ENCODE measurements at regions not wholly inside any gene's neighbourhood (a gene's known extent, or its start where the extent isn't known, plus 50 kb on each side); places are given as distances from the start of the nearest gene placed in this dataset.

GRCh38 chr12:105930557-105931503 is 207.9 kb downstream of the NUAK1 start:
- no peak for DNase-seq

DNA sequence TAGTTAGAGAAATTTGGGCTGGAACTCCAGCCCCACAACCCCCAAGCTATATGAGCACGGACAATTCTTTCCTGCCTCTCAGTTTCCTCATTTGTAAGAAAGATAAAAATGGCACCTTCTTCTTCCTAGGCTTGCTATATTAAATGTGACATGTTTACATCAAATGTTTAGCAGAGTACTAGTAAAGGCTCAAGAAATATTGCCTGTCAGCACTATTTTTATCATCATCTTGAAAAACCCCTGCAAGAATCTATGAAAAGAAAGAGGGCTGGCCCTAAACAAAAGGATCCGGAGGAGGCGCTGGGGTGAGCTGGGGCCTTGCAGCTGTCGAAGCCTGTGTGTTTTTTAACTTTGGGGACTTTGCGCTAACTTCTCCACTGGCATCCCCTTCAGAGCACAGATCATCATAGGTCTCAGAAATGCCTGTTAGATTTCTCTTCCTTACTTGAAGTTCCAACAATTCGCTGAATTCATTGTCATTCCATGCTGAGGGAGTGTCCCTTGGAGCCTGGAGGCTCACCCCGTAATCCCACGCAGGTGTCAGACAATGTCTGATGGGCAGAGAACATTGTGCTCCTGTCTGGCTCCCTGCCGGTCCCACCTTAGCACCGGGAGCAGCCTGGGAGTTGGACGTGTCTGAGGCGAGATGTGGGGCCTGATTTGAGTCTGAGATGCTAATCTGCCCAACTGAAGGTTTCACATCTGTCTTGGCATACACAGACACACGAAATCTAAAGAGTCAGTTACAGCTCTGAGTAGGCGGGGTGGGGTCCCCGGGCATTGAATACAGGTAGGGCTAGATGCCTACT is 206.8 kb downstream of the NUAK1 start:
- no peak for DNase-seq

- DNase-seq: no peak
Measured at GRCh38 chr12:105933671-105934665, 204.8 kb downstream of the NUAK1 start.

DNA sequence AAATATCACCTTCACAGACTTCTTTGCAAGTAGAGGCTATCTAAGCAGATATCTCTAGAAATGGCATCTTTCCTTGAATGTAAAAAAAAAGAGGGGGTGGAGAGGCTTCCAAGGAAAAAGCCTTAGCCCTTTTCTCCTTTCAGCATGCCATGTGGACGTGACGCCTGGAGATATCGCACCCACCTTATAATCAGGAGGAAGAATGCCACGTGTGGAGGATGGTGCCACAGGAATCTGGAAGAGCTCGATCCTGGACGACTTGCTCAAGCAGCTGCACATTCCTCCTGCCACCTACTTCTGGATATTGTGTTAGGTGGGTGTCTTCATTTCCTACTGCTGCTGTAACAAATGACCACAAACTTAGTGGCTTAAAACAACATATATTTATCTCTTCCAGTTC is 203.6 kb downstream of the NUAK1 start:
- no peak for DNase-seq

DNA sequence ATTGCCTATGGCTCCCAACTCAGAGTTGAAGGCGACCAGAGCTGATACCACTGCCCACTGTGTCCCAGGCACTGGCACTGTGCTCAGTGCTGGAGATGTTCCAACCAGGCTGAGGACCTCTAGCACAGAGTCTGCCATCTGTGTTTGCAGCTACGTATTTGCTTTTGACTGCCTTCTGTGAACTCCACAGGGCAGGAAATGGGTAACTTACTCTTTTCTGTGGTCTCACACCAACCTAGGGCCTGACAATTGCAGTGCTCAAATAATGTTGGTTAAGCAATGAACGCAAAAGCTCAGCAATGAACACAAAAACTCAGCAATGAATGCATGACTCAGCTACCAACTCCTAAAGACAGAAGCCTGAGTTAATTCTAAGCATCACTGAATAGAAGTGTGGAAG is 202.8 kb downstream of the NUAK1 start:
- DNase-seq: no peak

GRCh38 chr12:105936496-105936895 is 202.3 kb downstream of the NUAK1 start:
- DNase-seq: no peak

GRCh38 chr12:105937009-105937408 is 201.7 kb downstream of the NUAK1 start:
- no peak for DNase-seq

DNA sequence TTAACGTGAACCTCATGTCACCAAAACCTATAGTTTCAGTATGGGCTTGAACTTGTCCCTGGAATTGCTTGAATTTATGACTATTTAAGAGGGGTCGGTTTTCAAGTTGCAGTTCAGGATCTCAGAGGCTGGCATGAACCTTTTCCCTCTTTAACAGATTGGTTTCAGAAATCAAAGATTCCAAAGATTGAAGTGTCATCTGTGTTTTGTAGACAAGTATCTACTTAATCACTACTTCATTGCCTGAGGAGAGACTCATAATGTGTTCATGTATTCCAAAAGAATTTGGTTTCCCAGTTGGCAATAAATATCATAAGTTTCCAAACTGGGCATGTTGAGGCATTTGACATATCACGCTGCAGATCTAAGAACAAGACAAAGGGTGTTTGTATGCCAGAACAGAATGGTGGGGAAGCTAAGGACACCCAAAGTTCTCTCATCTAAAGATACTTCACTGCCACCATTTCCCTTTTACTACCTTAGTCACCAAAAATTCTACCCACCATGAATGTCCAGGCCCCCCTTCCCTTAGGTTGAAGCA is 199.5 kb downstream of the NUAK1 start:
- no peak for DNase-seq

DNA sequence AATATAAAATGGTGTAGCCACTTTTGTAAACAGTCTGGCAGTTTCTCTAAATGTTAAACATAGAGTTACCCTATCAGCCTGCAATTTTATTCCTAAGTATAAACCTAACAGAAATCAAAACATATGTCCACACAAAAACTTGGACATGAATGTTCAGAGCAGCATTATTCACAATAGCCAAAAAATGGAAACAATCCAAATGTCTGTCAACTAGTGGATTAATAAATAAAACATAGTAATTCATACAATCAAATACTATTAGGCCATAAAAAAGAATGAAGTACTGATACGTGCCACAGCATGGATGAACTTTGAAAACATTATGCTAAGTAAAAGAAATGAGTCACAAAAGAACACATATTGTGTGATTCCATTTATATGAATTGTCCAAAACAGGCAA is 196.5 kb downstream of the NUAK1 start:
- no peak for DNase-seq

DNA sequence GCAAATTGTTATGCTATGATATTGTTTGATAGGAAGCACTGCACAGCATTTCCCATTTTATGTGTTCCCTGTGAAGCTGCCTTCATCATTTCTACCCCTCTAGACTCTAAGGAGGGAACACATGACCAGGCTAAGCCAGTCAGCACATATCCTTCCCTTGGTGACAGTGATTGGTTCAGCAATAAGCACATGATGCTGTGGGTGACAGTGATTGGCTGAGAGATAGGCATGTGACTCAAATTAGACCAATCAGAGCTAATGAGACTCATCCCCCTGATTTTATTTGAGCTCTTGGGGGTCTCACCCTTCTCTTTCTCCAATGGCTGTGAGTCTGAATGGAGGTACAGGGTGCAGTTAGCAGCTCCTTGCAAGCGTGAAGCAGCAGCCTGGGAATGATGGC is 195.2 kb downstream of the NUAK1 start:
- no peak for DNase-seq

DNA sequence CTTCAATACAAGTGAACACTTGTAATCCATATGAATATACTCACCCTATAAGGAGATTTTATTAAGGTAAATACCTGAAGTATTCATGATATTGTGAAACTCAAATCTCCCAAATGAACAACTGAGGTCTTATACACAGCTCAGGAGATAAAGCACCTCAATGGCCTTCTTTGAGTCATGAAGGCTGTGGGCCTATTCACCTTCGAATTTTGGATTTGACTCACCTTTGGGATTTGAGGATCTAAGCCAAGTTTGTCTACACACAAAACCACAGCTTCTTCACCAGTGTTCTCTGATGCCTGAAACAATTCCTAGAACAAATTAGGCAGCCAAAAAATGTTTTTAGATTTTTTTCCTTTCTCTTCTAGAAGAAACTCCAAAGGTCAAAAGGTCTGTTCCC is 194.1 kb downstream of the NUAK1 start:
- no peak for DNase-seq

- no peak for DNase-seq
Measured at GRCh38 chr12:105945880-105946279, 192.9 kb downstream of the NUAK1 start.

DNA sequence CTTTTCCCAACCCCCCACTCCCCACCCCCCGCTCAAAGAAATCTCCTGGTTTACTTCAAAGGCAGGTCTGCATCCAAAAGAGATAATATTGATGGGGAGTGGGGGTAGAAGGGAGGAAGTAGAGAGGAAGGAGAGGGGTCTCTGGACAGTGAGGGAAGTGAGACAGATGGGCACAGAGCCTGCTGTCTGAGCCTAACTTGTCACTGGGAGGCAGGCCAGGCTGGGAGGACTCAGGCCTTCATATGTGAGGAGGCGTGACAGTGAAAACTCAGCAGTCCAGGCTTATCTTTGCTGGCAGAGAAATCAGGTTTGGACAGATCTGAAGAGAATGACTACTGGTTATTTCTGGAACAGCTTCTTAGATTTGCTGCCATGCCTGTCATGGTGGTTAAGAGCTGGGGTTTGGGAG is 192.3 kb downstream of the NUAK1 start:
- DNase-seq: no peak

GRCh38 chr12:105947906-105948305 is 190.8 kb downstream of the NUAK1 start:
- no peak for DNase-seq

DNA sequence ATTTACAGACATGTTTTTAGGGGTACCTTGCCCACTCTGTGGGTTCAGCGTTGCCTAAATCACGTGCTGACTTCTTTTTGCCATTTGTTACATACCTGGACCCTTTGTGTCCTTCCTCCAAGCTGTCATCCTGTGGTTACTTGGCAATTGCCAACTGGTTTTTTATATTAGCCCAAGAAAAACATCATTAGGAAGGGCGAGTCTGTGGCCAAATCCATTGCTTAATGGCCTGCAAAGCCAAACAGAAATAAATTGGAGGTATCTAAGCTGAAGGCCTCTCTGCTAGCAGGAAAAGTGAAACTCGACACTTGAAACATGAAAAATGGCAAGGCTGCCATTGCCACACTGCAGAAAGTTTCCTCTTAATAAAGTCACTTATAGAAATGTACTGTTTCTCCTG is 190.4 kb downstream of the NUAK1 start:
- DNase-seq: no peak

- no peak for DNase-seq
Measured at GRCh38 chr12:105949391-105949790, 189.4 kb downstream of the NUAK1 start.

DNA sequence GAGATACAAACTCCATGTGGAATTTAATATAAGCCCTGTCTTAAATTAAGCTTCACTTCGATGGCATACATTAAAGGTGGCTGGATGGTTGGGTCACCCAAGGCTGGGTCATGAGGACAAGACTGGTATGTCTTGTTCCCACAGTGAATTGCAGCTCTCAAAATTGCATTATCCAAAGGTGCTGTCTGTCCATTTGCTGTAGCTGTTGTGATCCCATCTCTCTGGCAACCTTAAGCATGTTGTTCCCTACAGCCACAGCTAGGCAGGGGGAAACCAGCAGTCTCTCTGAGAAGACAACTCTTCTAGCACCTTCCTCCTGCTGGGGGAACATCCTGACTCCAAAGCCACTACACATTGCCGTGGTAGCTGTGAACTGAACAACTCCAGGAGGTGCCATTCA is 187.0 kb downstream of the NUAK1 start:
- DNase-seq: no peak

GRCh38 chr12:105954951-105955931 is 183.5 kb downstream of the NUAK1 start:
- no peak for DNase-seq

DNA sequence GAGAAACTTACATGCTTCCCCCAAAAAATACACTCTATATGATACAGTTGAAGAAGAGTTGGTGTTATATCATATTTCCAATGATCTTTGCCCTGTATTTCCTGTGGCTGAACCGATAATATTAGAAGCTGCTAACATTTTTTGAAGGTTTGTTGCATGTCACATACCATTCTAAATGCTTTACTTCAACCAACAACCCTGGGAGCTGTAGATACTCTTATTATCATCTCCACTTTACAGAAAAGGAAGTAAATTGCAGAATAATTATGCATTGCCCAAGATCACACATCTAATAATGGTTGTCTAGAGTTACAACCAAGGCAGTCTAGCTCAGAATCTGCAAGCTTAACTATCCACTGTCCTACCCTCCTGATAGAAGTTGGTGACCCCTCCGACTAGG is 182.8 kb downstream of the NUAK1 start:
- no peak for DNase-seq

DNA sequence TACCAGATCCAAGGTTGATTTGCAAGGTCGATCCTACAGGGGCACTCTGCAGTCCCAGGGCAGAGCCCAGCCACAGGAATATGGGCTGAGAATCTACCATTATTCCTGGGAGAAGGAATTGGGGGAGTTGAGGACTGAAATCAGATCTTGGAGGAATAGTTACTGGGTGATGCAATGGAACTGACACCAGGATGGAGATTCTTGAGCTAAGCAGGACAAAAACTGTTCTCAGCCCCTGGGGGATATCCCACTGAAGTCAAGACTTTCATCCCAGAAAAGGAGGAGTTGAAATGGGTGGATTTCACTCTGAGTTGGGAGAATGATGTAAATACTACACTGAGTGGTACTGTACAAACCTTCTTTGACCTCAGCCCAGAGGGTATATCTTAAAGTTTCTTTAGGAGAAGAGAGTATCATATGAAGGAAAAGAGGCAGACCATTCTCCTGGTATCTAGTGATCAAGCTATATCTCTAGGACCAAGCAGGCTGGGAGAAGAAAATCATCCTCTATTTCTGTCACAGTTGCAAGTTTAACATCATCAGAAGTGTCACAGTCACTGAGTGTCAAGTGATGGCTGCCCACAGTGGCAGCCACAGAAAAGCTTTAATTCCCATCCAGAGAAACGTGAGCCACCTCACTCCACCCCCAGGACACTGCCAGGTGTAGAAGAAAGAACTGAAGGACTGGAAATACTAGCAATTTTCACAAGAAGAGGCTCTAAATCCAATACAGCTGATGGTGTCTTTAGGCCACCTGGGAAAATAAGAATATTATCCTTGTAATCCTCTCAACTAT is 181.9 kb downstream of the NUAK1 start:
- DNase-seq: no peak

Data from right kidney (tissue), 1 donor.